IMR-90 (cell line): ENCODE measurements at regions not wholly inside any gene's neighbourhood (a gene's known extent, or its start where the extent isn't known, plus 50 kb on each side); places are given as distances from the start of the nearest gene placed in this dataset.

Source experiments
- BHLHE40 ChIP-seq: fragments of 150-350 bp; IDR thresholded peaks from 2 replicates; pipeline ENCODE4 v1.6.1; 2016; ENCODE audit warnings: mild to moderate bottlenecking, low read depth, low read length
- CEBPB ChIP-seq: IDR thresholded peaks from 2 replicates; pipeline ENCODE4 v1.6.1; 2012; ENCODE audit warnings: low read depth, low read length, improper control_type of control experiment
- CHD1 ChIP-seq: IDR thresholded peaks from 2 replicates; pipeline ENCODE4 v1.6.1; 2012; ENCODE audit warnings: low read depth, low read length, improper control_type of control experiment
- MXI1 ChIP-seq: IDR thresholded peaks from 2 replicates; pipeline ENCODE4 v1.6.1; 2012; ENCODE audit warnings: low read depth, mild to moderate bottlenecking, low read length, moderate library complexity, borderline replicate concordance
- NFE2L2 ChIP-seq: fragments of 150-350 bp; IDR thresholded peaks from 2 replicates; pipeline ENCODE4 v1.6.1; 2016; ENCODE audit warnings: low read depth, mild to moderate bottlenecking, low read length
- POLR2A ChIP-seq: IDR thresholded peaks from 2 replicates; pipeline ENCODE4 v1.6.1; 2012; ENCODE audit warnings: mild to moderate bottlenecking, low read depth, low read length
- RAD21 ChIP-seq: IDR thresholded peaks from 2 replicates; pipeline ENCODE4 v1.6.1; 2012; ENCODE audit warnings: low read length, improper control_type of control experiment
- RCOR1 ChIP-seq: IDR thresholded peaks from 2 replicates; pipeline ENCODE4 v1.6.1; 2012; ENCODE audit warnings: mild to moderate bottlenecking, low read length, improper control_type of control experiment; ENCODE audit not compliant: insufficient replicate concordance
- RFX5 ChIP-seq: IDR thresholded peaks from 2 replicates; pipeline ENCODE4 v1.8.0; 2012; ENCODE audit warnings: low read depth, mild to moderate bottlenecking, low read length, moderate library complexity
- SMC3 ChIP-seq: fragments of 150-350 bp; IDR thresholded peaks from 2 replicates; pipeline ENCODE4 v1.6.1; 2016; ENCODE audit warnings: low read depth, mild to moderate bottlenecking, antibody characterized with exemption, low read length, moderate library complexity
- TF ChIP-seq, protein P1 (sequence below): conservative IDR thresholded peaks from 2 replicates; pipeline ENCODE4 v1.5.1; 2012; ENCODE audit warnings: mild to moderate bottlenecking, low read depth, low read length, improper control_type of control experiment
- TF ChIP-seq, protein P2 (sequence below): fragments of 150-350 bp; IDR thresholded peaks from 2 replicates; pipeline ENCODE4 v1.6.1; 2016; ENCODE audit warnings: low read depth, mild to moderate bottlenecking, low read length, moderate library complexity, borderline replicate concordance

- TF ChIP-seq, protein P1, sequence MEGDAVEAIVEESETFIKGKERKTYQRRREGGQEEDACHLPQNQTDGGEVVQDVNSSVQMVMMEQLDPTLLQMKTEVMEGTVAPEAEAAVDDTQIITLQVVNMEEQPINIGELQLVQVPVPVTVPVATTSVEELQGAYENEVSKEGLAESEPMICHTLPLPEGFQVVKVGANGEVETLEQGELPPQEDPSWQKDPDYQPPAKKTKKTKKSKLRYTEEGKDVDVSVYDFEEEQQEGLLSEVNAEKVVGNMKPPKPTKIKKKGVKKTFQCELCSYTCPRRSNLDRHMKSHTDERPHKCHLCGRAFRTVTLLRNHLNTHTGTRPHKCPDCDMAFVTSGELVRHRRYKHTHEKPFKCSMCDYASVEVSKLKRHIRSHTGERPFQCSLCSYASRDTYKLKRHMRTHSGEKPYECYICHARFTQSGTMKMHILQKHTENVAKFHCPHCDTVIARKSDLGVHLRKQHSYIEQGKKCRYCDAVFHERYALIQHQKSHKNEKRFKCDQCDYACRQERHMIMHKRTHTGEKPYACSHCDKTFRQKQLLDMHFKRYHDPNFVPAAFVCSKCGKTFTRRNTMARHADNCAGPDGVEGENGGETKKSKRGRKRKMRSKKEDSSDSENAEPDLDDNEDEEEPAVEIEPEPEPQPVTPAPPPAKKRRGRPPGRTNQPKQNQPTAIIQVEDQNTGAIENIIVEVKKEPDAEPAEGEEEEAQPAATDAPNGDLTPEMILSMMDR: no peak
- TF ChIP-seq POLR2A (no peak), BHLHE40 (no peak), RFX5 (no peak), NFE2L2 (no peak), MXI1 (no peak), SMC3 (no peak), CHD1 (no peak), RCOR1 (no peak), RAD21 (no peak), CEBPB (no peak)
- TF ChIP-seq, protein P2, sequence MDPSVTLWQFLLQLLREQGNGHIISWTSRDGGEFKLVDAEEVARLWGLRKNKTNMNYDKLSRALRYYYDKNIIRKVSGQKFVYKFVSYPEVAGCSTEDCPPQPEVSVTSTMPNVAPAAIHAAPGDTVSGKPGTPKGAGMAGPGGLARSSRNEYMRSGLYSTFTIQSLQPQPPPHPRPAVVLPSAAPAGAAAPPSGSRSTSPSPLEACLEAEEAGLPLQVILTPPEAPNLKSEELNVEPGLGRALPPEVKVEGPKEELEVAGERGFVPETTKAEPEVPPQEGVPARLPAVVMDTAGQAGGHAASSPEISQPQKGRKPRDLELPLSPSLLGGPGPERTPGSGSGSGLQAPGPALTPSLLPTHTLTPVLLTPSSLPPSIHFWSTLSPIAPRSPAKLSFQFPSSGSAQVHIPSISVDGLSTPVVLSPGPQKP: no peak
Measured at GRCh38 chr15:47888385-47889100, 171.2 kb downstream of the SEMA6D start.
